Activated CD8-positive, alpha-beta memory T cell treated with anti-CD3 and anti-CD28 coated beads, Interleukin-2, amount 50 U/mL, for 24 hours (primary cell): ENCODE measurements at regions not wholly inside any gene's neighbourhood (a gene's known extent, or its start where the extent isn't known, plus 50 kb on each side); places are given as distances from the start of the nearest gene placed in this dataset.

Source experiments
- DNase-seq: peaks from one replicate; pipeline ENCODE4 v3.0.0-alpha.2; 2020; ENCODE audit errors: extremely low read depth

DNA sequence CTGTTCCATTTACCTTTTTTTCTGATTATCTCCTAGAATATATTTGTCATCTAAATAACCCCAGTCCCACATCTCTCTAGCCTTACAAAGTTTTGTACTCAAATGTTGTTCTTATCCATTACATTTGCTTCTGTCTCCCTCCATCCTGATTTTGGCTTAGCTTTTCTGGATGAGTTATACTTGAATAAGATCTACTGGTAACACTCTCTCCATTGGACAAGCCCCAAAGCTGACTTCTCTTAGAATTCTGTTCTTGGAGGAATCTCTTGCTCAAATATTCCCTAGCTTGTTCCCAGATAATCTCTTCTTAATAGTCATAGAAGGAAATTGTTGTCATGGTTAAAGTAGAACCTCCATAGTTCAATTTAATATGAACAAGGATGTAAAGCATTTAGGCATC, 115.5 kb upstream of the HS3ST1 start:
- DNase-seq: no peak

GRCh38 chr4:11543706-11544105, 115.0 kb upstream of the HS3ST1 start:
- no peak for DNase-seq

- DNase-seq: no peak
Observed at GRCh38 chr4:11542952-11543351, 114.3 kb upstream of the HS3ST1 start.

- DNase-seq: no peak
Observed at GRCh38 chr4:11537846-11538245, 109.2 kb upstream of the HS3ST1 start.

DNA sequence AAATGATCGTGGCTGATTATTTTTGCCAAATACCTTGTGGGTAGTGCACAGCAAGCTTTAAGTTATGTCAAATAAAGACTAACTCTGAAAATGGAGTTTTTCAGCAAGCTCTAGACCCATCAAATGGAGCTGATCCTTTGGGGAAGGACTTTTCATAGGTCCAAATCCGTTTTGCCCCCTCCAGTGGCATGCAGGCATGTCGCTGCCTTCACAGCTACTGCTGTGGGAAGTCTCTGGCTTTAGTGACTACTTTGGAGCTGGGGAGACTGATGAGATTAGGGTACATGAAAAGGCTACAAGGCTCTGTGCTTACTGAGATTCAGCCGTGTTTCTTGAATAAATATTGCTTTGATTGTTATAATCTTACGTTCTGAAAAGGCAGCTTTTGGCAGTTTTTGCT, 106.6 kb upstream of the HS3ST1 start:
- no peak for DNase-seq

- no peak for DNase-seq
Observed at GRCh38 chr4:11534623-11535302, 106.1 kb upstream of the HS3ST1 start.

DNA sequence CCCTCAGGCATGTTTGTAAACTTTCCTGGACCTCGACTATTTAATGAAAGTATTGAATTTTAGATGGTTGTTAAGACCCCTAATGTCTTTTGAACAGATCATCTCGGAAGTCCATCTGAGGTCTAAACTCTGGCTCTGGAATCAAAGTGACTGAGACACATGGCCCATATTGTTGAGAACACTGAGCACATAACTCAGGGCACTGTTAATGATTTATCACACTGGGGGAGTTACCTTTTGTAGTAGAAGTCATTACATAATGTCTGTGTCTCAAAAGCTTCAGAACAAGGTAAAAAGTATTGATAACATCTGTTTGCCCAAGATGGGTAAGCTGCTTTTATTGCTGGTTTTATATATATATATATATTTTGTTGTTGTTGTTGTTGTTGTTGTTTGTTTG, 103.4 kb upstream of the HS3ST1 start:
- no peak for DNase-seq

DNA sequence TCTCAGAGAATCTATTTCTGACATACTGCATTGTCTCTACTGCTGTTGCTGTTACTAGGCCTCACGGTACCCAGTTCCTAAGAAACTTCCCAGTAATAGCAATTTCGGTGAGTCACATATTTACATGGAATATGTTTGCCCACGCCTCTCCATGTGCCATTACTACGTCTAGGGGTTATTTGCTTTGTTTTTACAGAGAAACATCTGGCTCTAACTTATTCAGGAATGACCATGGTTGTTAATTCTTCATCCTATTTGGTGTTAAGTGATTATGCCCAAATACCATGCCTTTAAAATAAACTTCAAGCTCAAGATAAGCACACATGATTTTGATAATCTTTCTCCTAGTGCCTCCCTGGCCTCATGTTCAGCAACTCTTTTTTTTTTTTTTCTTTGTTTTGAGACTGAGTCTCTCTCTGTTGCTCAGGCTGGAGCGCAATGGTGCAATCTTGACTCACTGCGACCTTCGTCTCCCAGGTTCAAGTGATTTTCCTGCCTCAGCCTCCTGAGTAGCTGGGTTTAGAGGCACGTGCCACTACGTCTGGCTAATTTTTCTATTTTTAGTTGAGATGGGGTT, 101.0 kb upstream of the HS3ST1 start:
- no peak for DNase-seq

GRCh38 chr4:11525085-11525484, 96.4 kb upstream of the HS3ST1 start:
- DNase-seq: no peak

DNA sequence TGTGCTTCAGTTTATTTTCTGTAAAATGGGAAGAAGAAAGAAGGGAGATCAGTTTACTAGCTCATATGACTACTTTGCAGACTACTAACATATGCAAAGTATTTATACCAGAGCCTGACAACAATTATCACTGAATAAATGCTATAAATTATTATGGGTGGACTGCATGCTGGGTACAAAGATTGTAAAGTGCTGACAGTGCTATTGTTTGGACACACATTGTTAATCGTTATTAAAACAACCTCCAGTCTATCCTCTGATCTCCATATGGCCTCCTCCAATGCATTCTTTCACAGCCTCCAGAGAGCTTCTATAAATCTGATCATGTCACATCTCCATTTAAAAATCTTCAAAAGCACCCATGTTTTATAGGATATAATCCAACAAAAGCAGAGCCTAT, 90.1 kb upstream of the HS3ST1 start:
- DNase-seq: no peak

GRCh38 chr4:11514779-11515419, 86.2 kb upstream of the HS3ST1 start:
- DNase-seq: no peak

- DNase-seq: no peak
Observed at GRCh38 chr4:11514003-11514402, 85.3 kb upstream of the HS3ST1 start.

DNA sequence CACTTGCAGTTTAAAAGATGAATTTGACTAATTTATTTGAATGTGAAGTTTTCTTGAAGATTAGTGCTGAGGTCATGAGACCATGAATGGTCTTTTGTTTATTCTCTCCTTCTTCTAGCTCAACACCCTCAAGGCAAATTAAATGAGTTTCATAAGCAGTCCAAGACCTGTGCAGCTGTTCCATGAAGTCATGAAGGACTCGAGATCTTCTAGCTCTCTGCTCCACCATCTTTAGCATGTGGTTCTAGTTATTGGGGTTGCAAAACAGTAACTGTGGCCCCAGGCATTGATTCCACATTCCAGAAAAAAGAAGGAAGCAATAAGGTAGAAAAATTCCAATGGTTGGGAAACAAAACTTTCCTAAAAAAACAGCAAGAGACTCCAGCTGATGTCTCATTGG, 84.2 kb upstream of the HS3ST1 start:
- no peak for DNase-seq

GRCh38 chr4:11511321-11511720, 82.6 kb upstream of the HS3ST1 start:
- no peak for DNase-seq

- DNase-seq: no peak
Observed at GRCh38 chr4:11507920-11508319, 79.2 kb upstream of the HS3ST1 start.

- no peak for DNase-seq
Observed at GRCh38 chr4:11506194-11506593, 77.5 kb upstream of the HS3ST1 start.

- peak; percentile 8 for DNase-seq
Observed at GRCh38 chr4:11505221-11505971, 76.7 kb upstream of the HS3ST1 start.

- DNase-seq: no peak
Observed at GRCh38 chr4:11503166-11503565, 74.5 kb upstream of the HS3ST1 start.

- DNase-seq: no peak
Observed at GRCh38 chr4:11497972-11498371, 69.3 kb upstream of the HS3ST1 start.

- DNase-seq: no peak
Observed at GRCh38 chr4:11497212-11497806, 68.6 kb upstream of the HS3ST1 start.

DNA sequence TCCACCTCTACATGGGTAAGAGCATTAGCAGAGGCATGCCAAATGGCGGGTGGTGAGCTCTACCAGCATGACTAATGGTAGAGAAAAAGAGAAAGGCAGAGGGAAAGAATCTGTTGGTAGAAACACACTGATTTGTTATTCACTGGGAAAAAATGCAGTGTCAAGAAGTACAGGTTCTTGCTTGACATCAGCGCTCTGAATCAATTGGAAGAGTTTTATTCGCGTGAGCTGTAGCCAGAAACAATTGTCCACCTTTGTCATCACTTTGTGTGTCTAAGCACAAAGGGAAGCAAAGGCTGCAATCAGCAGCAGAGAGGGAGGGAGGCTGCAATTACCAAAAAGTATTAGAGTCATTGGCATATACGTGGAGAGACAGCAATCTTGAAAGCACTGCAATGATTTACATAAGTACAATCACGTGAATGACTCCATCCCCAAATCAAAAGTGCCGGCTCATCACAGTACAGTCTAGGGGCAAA, 67.7 kb upstream of the HS3ST1 start:
- DNase-seq: no peak

DNA sequence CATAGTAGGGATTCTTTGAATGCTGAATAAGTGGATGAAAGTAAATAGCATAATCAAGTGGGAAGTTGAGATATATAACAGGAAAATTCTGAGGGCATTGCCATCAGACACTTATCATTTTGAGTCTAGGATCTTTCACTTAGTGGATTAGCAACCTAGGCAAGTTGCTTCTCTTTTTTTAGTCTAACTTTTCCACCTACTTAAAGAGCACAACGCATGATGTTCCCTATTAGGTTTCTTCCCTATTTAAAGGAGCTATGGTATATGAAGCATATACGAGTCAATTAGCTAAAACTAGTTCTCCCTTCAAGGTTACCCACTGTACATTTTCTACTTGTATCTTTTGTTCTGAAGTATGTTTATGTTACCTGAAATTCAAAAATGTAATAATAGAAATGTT, 67.1 kb upstream of the HS3ST1 start:
- DNase-seq: no peak
